NCI-H2081 (cell line): ENCODE measurements at regions not wholly inside any gene's neighbourhood (a gene's known extent, or its start where the extent isn't known, plus 50 kb on each side); places are given as distances from the start of the nearest gene placed in this dataset.

ENCODE experiments used
- DNase-seq, 2 experiments: peaks; one replicate each; lab custom pipeline; 2025; lab: John Stamatoyannopoulos, UW

DNA sequence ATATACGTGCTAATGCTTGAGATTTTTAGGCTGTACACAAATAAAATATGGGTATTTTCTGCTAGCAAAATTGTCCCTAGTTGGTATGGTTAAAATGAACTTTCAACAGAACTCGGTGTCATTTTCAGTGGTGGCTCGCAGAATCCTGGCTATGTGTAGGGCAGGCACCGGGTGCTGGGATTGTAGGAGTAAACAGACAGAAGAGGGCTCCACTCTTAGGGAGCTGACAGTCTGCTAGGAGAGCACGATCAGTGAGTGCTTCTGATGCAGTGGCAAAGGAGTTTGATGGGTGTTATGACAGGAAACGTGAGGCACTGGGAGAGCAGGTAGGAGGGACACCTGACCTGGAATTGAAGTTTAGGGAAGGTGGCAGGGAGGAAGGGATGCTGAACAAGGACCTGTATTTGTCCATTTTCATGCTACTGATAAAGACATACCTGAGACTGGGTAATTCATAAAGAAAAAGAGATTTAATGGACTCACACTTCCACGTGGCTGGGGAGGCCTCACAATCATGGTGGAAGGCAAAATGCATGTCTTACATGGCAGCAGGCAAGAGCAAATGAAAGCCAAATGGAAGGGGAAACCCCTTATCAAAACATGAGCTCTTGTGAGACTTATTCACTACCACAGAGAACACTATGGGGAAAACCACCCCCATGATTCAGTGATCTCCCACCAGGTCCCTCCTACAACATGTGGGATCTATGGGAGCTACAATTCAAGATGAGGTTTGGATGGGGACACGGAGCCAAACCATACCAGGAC lies 105.4 kb upstream of the LCLAT1 start:
- no peak for DNase-seq

DNA sequence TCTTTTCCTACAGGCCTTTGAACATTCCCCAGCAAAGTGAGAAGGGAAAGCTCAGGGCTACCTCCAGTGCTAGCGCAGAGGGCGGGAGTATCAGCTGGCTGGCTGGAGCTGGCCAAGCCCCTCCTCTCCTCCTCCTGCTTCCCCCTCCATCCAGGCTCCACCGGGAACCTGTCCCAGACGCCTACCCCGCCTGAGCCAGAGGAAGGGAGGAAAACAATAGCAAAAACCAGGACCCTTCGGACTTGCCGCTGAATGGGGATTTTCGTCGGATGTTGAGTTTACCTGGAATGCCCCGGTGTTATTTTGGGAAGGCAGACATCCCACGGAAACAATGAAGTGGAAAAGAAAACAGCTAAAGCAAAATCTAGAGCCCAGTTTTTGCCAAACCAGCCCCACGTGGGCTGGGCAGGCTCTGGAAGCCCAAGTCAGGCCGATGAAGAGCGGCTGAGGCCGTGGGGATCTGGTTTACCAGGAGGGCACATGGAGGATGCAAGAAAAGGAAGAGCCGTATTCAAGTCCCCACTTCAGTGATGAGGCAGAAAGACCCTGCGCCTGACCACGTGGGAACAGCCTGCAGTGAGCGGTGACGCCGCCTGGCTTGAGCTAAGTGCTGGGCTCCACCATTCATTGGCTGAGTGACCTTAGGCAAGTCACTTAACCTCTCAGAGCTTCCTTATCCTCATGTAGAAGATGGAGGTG lies 100.4 kb upstream of the LCLAT1 start:
- no peak for DNase-seq

DNA sequence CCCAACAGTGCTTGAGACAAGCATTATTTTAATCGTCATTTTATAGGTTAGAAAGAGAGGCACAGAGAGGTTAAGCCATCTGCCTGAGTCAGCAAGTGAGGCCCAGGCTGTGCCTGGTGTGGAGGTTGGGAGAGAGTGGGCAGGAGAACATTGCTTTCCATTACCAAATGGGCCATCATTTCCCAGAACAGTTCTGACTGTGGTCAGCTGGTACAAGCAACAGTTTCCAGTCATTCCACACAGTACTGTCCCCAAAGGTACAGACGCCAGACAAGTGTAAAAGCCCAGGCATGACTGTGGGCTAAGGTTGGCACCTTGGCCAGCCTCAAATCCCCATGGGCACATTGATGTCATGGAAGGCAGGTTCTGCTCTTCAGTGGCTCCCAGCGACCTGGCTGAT lies 98.2 kb upstream of the LCLAT1 start:
- DNase-seq = no peak

DNA sequence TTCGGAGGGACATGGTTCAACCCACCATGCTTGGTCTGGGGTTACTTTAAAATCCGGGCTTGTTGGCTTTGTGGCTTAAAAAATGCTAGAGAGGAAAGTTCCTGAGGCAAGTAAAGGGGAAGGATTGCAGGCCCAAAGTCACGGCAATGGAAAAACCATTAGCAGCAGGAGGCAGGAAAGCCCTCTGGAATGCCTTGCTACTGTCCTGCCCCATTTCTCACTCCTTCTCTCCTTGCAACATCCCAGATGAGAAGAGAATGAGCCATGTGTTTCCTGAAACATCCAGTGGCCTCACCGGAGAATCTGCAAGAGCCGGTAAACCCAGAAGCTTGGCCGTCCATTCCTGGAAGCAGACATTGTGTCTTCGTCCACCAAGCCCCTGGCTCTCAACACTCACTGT lies 97.4 kb upstream of the LCLAT1 start:
- no peak for DNase-seq

DNA sequence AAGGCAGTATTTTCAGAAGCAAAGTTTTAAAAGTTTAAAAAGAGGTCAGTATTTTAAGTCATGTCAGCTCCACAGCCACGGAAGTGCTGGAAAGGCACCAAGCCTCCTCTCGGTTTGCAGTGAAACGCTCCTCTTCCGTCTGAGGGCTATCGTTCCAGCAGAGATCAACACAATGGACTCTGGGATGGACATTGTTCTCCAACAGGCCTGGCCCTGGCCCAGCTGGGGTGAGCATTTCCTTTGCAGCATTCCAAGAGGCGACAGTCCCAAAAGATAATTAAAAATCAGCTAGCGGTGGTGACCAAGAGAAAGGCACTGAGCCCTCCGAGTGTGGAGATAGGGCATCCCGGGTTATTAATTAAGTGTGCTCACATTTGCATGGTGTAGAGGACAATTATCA lies 95.9 kb upstream of the LCLAT1 start:
- no peak for DNase-seq

DNA sequence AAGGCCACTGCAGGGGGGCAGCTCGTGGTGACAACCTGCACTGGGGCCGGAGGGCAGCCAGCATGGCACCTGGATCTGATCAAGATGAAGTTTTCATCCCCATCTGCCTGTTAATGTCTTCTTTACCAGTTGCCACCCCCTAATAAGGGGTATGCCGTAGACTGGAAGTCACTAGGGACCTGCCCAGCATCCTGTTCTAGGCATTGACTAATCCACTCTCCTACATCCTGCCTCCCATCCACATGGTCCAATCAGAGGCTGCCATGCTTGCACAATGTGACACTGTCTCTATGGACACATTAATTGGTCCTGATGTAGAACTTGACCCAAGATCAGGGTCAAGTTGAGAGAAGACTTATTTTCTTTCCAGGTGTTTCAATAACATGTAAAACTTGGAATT lies 95.1 kb upstream of the LCLAT1 start:
- no peak for DNase-seq

DNA sequence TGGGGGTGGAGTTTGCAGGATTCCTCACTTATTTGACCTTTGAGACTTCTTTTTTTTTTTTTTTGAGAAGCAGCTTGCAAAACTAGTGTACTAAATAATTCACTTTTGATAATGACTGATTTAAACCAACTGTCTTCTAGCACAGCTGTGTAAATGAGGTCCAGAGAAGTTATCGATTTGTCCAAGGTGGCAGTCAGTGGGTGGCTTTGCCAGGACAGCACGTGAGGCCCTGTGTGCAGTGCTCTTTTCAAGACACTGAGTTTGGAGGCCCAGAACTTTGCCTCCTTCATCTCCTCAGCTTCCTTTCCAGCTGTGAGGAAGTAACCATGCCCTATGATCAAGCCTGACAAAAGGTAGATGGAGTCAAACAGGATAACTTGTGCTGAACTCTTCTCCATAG lies 92.9 kb upstream of the LCLAT1 start:
- no peak for DNase-seq

DNA sequence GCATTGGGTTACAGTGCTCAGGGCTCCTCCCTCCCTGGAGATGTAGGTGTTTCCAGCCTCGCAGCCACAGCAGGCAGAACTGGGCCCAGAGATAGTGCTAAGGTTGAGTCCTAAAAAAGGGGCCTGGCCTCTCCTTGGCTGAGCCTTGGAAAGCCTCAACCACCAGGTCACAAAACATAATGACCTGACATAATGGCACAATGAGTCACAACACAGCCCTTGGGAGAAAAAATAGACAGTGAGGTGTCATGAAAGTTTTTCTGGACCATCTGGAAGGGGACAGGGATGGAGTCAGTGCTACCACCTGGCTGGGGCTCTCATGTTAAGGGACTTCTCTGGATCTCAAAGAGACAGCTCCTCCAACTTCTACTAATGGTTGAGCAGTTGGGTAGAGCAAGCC lies 92.4 kb upstream of the LCLAT1 start:
- no peak for DNase-seq

DNA sequence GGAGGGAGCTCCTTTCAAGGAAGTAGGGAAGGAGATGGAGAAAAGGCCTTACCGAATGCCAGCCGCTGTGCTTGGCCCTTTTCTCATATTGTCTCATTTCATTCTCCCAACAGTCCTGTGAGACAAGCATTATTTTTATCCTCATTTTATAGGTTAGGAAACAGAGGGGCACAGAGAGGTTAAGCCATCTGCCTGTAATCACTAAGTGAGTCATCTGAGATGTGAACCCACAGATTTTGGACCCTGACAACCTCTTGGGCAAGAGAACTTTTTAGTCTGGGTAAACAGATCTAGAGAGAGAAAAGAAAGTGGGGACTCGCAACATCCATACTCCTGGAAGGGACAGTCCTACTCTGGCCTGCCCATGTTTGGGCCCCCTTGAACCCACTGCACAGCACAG lies 91.7 kb upstream of the LCLAT1 start:
- DNase-seq = no peak

DNA sequence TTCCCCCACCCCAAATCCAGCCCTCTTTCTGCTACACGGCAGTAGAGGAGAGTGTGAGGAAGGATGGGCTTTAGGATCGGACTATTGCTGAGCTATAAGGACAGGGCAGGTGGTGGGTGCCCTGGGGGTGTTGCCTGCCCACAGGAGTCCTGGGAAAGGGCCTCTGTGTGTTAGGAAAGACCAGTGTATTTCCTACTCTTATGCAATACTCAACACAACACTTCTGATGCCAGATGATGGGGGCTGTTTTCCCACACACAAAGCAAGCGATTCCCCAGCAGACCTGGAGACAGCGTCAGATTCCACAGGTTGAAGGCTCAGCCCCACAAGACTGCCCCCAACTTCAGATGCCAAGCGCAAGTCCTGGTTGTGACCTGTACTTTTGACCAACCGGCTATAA lies 91.0 kb upstream of the LCLAT1 start:
- no peak for DNase-seq

DNA sequence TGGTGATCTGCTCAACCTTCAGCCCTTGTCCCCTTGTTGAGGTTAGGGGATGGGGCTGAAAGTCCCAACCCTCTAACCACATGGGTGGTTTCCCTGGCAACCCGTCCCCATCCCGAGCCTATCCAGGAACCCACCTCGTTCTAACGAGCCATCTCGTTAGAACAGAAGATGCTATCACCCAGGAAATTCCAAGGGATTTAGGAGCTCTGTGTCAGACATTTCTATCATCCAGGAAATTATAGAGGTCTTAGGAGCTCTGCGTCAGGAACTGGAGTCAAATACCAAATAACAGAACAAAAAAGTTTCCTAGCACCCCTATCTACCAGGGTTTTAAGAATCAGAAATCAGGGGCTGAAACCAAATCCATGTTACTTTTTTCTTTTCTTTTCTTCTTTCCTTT lies 90.3 kb upstream of the LCLAT1 start:
- DNase-seq = no peak

DNA sequence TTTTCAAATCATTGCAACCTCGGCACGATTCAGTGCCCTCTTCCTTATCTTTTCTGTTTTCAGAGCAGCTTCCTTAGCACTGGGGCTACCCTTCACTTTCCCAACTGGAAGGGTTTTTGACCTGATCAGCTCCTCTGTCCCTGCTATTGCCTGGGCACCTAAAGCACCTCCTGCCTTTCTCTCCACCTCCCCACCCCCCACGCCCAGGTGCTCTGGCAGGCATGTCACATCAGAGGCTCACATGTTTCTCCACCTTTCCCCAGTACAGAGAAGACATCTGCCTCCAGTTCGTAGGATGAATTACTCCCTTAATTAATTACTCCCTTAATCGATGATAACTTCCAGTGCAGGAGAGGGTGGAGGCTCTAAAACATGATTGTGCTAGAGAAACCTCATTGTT lies 88.7 kb upstream of the LCLAT1 start:
- DNase-seq = no peak

DNA sequence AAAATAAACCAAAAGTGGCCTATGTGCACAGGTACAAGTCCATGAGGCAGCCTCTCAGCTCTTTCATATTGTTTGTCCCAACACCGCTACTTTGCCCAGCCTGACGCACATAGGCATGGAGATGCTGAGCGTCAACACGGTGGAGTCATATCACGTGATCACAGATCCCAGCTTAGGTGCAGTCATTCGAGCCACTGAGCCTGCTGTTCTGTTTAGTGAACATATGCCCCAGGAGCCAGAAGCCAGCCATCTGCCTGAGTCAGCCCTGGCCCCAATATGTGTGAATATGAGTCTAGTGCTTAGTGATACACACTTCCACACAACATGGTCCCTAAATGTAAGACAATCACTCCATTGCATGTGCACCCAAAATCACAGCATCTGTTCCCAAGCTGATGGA lies 88.2 kb upstream of the LCLAT1 start:
- no peak for DNase-seq

DNA sequence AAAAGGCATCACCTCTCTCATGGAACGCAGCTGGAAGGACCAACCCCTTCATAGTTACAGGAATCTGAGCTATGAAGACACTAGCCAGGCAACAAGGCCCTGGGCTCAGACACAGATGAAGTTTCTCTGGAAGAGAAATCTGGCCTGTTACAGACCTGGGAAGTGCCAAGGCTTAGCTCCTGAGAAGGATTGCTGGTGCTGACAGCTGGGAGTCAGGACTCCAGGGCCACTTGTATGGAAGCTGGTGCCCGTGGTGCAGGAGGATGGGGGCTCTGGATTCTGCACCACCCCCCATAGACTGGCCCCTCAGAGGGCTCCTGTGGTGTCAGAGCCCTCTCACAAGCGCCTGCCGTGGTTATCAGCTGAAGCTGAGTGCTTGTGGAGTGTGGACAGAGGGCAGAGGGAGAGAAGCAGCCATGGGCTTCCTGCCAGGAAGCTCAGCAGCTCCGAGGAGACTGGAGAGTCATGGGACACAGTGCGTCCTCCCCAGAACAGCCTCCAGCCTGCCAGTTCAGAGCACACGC lies 87.3 kb upstream of the LCLAT1 start:
- no peak for DNase-seq

DNA sequence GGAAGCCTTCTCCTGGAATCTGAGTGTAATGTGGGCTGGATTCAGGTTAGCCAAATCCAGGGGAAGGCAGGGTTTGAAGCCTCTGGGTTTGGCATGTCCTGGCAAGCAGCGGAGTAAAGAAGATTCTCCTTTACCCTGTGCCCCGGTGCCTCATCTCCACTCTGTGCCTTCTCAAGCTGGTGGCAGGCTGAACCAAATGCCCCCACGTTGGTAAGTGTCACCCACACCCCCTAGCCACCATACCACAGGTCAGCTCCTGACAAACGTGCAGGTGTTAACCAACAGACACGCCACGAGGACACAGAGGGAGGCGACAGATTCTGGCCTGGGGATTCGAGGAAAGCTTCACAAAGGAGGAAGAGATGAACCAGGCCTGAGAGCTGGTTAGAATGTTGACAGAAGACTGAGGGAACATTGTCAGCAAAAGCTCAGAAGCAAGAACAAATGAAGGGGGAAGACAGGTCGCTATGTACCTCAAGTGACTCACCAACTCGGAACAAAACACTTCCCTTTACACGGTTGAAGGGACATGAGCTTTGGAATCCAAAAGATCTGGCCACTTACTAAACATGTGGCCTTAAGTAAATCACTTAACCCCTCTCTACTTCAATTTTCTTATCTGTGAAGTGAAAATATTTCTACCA lies 85.2 kb upstream of the LCLAT1 start:
- DNase-seq = no peak

DNA sequence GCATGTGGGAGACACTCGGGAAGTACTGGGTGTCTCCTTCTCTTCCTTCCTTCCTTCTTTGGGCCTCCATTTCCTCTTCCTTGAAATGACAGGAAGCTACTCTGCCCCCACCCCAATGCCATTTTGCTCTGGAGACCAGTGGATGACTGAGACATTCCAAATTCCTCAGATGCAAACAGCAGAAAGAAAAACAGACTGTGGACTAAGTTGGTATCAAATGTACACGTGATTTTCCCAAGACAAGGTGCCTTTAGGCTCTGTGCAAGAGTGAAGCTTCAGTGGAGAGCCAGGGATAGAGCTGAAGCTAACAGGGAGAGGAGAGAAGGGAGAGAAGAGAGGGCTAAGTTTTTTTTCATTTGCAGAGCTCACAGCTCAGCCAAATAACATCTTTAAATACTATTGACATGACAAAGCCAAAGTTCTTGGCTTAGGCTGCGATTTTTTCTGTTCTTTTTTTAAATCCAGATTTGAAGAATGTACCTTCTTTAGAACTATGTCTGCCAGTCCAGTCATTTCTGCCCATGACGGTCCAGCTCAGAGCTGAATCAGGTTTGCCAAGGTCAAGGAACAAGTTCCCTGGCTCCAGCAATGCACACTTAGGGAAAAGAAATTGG lies 84.5 kb upstream of the LCLAT1 start:
- no peak for DNase-seq

DNA sequence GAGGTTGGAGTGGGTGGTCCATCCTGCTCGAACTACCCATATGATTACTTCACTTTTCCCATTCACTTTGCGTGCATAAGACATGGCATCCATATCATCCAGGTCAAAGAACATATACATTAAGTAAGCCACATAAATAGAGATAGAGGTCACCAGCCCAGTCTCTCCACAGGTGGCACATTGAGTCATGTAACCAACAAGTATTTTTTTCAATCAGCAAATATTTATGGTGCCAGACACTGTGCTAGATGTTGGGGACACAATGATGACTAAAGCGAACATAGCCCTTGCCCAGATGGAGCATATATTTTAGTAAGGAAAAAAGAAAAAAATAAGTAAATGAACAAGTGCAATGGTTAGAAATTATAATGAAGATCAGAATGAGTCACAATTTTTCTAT lies 83.6 kb upstream of the LCLAT1 start:
- DNase-seq = no peak

DNA sequence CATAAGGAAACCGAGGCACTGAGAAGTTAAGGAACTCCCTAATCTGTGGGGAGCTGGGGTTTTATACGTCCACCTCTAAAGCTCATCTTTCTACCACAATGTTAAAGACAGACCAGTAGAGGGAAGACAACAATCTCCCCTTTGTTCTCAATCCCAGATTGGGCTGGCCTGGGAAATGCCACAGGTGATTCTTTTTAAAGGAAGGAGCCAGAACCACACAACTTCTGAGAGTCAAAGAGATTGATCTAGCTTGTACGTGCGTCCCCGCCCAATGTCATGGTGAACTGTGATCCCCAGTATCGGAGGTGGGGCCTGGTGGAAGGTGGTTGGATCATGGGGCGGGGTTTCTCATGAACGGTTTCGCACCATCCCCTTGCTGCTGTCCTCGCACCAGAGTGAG lies 81.8 kb upstream of the LCLAT1 start:
- DNase-seq = no peak

DNA sequence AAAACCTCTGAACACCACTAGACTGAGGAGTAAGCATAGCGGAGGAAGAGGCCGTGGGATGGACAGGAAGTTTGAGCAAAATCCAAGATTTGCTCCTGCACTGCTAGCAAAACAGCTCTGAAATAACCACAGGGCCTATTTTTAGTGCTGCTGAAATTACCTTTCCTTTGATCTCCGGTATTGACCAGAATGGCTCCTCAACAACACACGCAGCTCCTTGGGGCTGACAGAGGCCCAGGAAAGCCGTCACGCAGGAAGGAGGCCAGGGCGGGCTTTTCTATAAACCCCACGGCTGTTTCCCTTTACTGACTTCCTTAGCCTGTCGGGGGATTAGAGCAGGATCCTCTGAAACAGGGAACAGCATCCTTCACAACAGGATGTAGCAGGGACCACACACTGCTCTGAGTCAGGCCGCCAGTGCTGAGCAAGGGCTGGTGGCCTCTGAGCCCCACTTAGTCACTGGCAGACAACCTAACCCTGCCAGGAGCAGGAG lies 80.8 kb upstream of the LCLAT1 start:
- DNase-seq = no peak

DNA sequence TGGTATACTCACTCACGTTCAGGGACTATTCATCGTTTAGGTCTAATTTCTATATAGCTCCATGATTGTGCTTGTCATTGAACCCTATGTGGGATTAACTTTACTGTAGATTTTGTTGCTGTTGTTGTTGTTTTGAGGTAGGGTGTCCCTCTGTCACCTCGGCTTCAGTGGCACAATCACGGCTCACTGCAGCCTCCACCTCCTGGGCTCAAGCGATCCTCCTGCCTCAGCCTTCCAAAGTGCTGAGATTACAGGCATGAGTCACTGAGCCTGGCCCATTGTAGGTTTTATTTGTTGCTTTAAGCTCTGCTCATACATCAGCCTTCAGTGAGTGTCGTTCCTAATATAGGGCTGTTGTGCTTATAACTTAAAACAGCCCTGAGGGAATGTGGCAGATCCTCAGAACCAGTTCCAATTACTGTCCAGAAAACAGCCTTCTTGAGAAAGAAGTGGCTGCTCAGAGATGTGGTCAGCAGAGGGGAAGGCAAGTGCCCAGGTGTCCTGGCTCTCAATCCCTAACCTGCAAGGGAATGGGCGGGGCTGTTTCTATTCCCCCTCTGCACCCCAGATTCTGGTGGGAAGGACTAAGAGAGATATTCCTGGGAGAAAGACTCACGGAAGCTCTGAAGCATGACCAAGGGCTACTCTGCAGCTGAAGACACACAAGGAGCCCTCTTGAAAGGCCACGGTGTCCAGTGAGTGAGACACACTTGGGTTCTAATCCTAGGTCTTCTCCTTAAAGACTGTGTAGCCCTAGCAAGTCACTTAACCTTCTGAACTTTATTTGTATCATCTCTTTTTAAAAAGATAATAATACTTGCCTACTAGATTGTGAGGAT lies 79.6 kb upstream of the LCLAT1 start:
- no peak for DNase-seq

DNA sequence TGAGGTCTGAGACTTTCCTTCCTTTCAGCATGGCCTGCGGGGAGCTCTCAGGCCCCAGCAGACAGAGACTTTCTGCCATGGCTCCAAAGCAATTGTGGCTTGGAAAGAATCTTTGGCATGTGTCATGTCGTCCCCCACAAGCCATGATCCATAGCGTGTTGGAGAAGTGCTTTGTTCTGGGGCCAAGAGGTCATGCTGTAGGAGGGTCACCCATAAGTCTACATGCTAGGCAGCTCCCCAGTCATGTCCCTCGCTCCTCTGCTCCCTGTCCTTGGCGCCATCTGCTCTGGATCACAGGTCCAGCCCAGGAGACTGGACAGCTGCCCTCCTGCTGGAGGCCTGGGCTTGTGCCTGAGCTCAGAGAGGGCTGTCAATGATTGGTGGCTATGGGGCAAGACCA lies 78.8 kb upstream of the LCLAT1 start:
- no peak for DNase-seq
